B cell (primary cell): ENCODE measurements at regions not wholly inside any gene's neighbourhood (a gene's known extent, or its start where the extent isn't known, plus 50 kb on each side); places are given as distances from the start of the nearest gene placed in this dataset.

ENCODE experiments used
- ATAC-seq: fragments of 200-7000 bp; cut with Tn5 transposase; one replicate; pipeline ENCODE4 v1.10.0; 2021; ENCODE audit warnings: low read depth, mild to moderate bottlenecking, moderate number of reproducible peaks, moderate library complexity
- CTCF ChIA-PET: fragments of 350-600 bp; sonication (Branson Sonifier 250); formaldehyde crosslinking; loops from one replicate; lab custom pipeline; 2021; ENCODE audit warnings: antibody characterized with exemption, inconsistent platforms; lab: Charles Lee
- POLR2A ChIA-PET: fragments of 350-600 bp; sonication (Branson Sonifier 250); formaldehyde crosslinking; loops from one replicate; lab custom pipeline; 2021; ENCODE audit warnings: antibody characterized with exemption; lab: Charles Lee
- DNase-seq: peaks from one replicate; pipeline ENCODE4 v3.0.0; 2013
- H2AFZ ChIP-seq: 2 replicates; pipeline ENCODE4 v1.6.1; 2012; ENCODE audit warnings: mild to moderate bottlenecking, low read depth, low read length; ENCODE audit not compliant: insufficient read depth, poor library complexity, severe bottlenecking
- H3K27ac ChIP-seq, 2 donors: 1 replicate in 1 of 2; 2 replicates in 1 of 2; pipeline ENCODE4 v1.5.1; 2012 to 2013; ENCODE audit warnings: low read length in 2 of 2, mild to moderate bottlenecking in 2 of 2, moderate library complexity in 1 of 2
- H3K27me3 ChIP-seq, 4 experiments: fragments of 200-600 bp in 1 of 4; sonication (generic) in 1 of 4; replicated peaks in 1 of 4; 1 replicate in 2 of 4; 2 replicates in 2 of 4; pipeline versions ENCODE4 v1.6.1 to v1.7.0; 2013 to 2016; ENCODE audit warnings: low read length in 3 of 4, mild to moderate bottlenecking in 2 of 4, mixed read lengths in 1 of 4, moderate library complexity in 1 of 4; ENCODE audit not compliant: insufficient read depth in 4 of 4, control insufficient read depth in 3 of 4; ENCODE audit errors: control extremely low read depth in 1 of 4
- H3K36me3 ChIP-seq, 2 experiments: replicated peaks in 1 of 2; 1 replicate in 1 of 2; 2 replicates in 1 of 2; pipeline versions ENCODE4 v1.6.1 to v1.7.1; 2013; ENCODE audit warnings: low read length in 1 of 2; ENCODE audit not compliant: insufficient read depth in 2 of 2, control insufficient read depth in 1 of 2; ENCODE audit errors: control extremely low read depth in 1 of 2, extremely low read depth in 1 of 2
- H3K4me1 ChIP-seq, 2 donors: fragments of 200-600 bp in 1 of 2; sonication (generic) in 1 of 2; 1 replicate in 1 of 2; 2 replicates in 1 of 2; pipeline versions ENCODE4 v1.5.1 to v1.6.1; 2013 to 2017; ENCODE audit warnings: low read length in 2 of 2; ENCODE audit not compliant: control insufficient read depth in 2 of 2, insufficient read depth in 2 of 2
- H3K4me2 ChIP-seq: replicated peaks from 2 replicates; pipeline ENCODE3; 2012; ENCODE audit warnings: mild to moderate bottlenecking, low read depth, low read length; ENCODE audit not compliant: poor library complexity, severe bottlenecking
- H3K4me3 ChIP-seq, 5 experiments: fragments of 200-600 bp in 1 of 5; sonication (generic) in 1 of 5; 1 replicate in 3 of 5; 2 replicates in 2 of 5; pipeline versions ENCODE4 v1.5.1 to v1.7.0; 2011 to 2016; ENCODE audit warnings: low read length in 4 of 5, mild to moderate bottlenecking in 4 of 5, low read depth in 2 of 5, control low read depth in 1 of 5, moderate library complexity in 1 of 5; ENCODE audit not compliant: insufficient read depth in 1 of 5; ENCODE audit errors: control extremely low read depth in 1 of 5, extremely low read depth in 1 of 5
- H3K79me2 ChIP-seq: fragments of 200-600 bp; sonication (generic); one replicate; pipeline ENCODE4 v1.6.0; 2016; ENCODE audit warnings: low read length; ENCODE audit not compliant: control insufficient read depth, insufficient read depth
- H3K9ac ChIP-seq: fragments of 200-600 bp; sonication (generic); 2 replicates; pipeline ENCODE4 v1.6.1; 2017; ENCODE audit warnings: mild to moderate bottlenecking, low read length, moderate library complexity
- H3K9me3 ChIP-seq, 3 donors: one replicate each; pipeline versions ENCODE4 v1.6.1 to v1.7.1; 2013; ENCODE audit warnings: low read length in 2 of 3; ENCODE audit not compliant: control insufficient read depth in 2 of 3, insufficient read depth in 1 of 3; ENCODE audit errors: control extremely low read depth in 1 of 3
- H4K20me1 ChIP-seq: 2 replicates; pipeline ENCODE4 v1.6.0; 2012; ENCODE audit warnings: mild to moderate bottlenecking, low read length; ENCODE audit not compliant: insufficient read depth, control insufficient read depth, poor library complexity, severe bottlenecking
- H3K27ac Mint-ChIP-seq: one replicate; pipeline ENCODE4 v1.8.0; 2021; ENCODE audit warnings: mixed read lengths
- H3K27me3 Mint-ChIP-seq: one replicate; pipeline ENCODE4 v1.8.0; 2021; ENCODE audit warnings: mixed read lengths
- H3K4me1 Mint-ChIP-seq: one replicate; pipeline ENCODE4 v1.8.0; 2021; ENCODE audit warnings: mixed read lengths
- H3K4me3 Mint-ChIP-seq: one replicate; pipeline ENCODE4 v1.8.0; 2021; ENCODE audit warnings: mixed read lengths
- H3K9me3 Mint-ChIP-seq: one replicate; pipeline ENCODE4 v1.8.0; 2022; ENCODE audit warnings: mixed read lengths; ENCODE audit not compliant: insufficient read depth
- CTCF ChIP-seq: fragments of 200-600 bp; IDR thresholded peaks from one replicate; pipeline ENCODE4 v1.8.0; 2022; ENCODE audit warnings: antibody characterized with exemption, mild to moderate bottlenecking
- EZH2 ChIP-seq: IDR thresholded peaks from 2 replicates; pipeline ENCODE4 v1.6.1; 2012; ENCODE audit warnings: borderline replicate concordance, low read depth, mild to moderate bottlenecking, moderate library complexity, low read length; ENCODE audit not compliant: insufficient read depth, poor library complexity, severe bottlenecking
- WGBS: methylation state at CpG from one replicate; pipeline ENCODE4 v1.1.5; 2013; ENCODE audit warnings: missing lambda C conversion rate; ENCODE audit not compliant: insufficient coverage; 5-methylcytosine and 5-hydroxymethylcytosine counted together
- intact Hi-C: fragments of 100-400 bp; cut with micrococcal nuclease; formaldehyde crosslinking; loops from one replicate; pipeline ENCODE4 v1.10.0; 2022

- intact Hi-C loops, result no loop called here
- DNase-seq (no peak), ATAC-seq (no peak)
- no peak overlapping the region for H3K27ac ChIP-seq
- no peaks in the 10 kb centered on the region for H3K27me3 ChIP-seq
- H3K4me3 ChIP-seq, result no peak overlapping the region
- no peaks in the 10 kb centered on the region for H3K36me3 ChIP-seq
- peaks cover 2% of the 10 kb centered on the region for H3K9me3 Mint-ChIP-seq
- H3K27me3 Mint-ChIP-seq, result no peaks in the 10 kb centered on the region
- no peaks in the 10 kb centered on the region for H3K9me3 ChIP-seq
- no peak overlapping the region for H3K27ac Mint-ChIP-seq
- H4K20me1 ChIP-seq, result no peaks in the 10 kb centered on the region
- no peak overlapping the region for H3K4me2 ChIP-seq
- ChIA-PET CTCF (no interaction called here), POLR2A (no interaction called here)
- WGBS, result 92% methylated on average over 2 of the region's 4 CpGs
- no peak for TF ChIP-seq EZH2
- H3K4me1 ChIP-seq, result no peaks in the 10 kb centered on the region
- no peak overlapping the region for H2AFZ ChIP-seq
- H3K9ac ChIP-seq, result no peak overlapping the region
- no peak overlapping the region for H3K4me3 Mint-ChIP-seq
- H3K4me1 Mint-ChIP-seq, result no peaks in the 10 kb centered on the region
- H3K79me2 ChIP-seq, result no peaks in the 10 kb centered on the region
Measured at GRCh38 chr2:183927406-183928325, 670.7 kb upstream of the ZNF804A start.

- WGBS, result 86% methylated on average over 2 of the region's 3 CpGs
- ChIA-PET POLR2A (no interaction called here), CTCF (no interaction called here)
- Histone ChIP-seq H3K27me3 (no peaks in the 10 kb centered on the region), H3K36me3 (no peaks in the 10 kb centered on the region), H3K4me2 (no peak overlapping the region), H2AFZ (no peak overlapping the region), H3K79me2 (no peaks in the 10 kb centered on the region), H3K4me3 (no peak overlapping the region), H3K27ac (no peak overlapping the region), H4K20me1 (no peaks in the 10 kb centered on the region), H3K9me3 (peaks cover 0 to 10% (median 3%) of the 10 kb centered on the region in 3 donors), H3K4me1 (no peaks in the 10 kb centered on the region), H3K9ac (no peak overlapping the region)
- H3K27ac Mint-ChIP-seq, result no peak overlapping the region
- ATAC-seq (no peak), DNase-seq (no peak)
- intact Hi-C loops, result no loop called here
- H3K9me3 Mint-ChIP-seq, result peaks cover 6% of the 10 kb centered on the region
- H3K4me3 Mint-ChIP-seq, result no peak overlapping the region
- H3K27me3 Mint-ChIP-seq, result no peaks in the 10 kb centered on the region
- TF ChIP-seq CTCF (no peak), EZH2 (no peak)
- H3K4me1 Mint-ChIP-seq, result no peaks in the 10 kb centered on the region
Measured at GRCh38 chr2:183935005-183935404, 663.3 kb upstream of the ZNF804A start.
